H1 (cell line): ENCODE measurements at regions not wholly inside any gene's neighbourhood (a gene's known extent, or its start where the extent isn't known, plus 50 kb on each side); places are given as distances from the start of the nearest gene placed in this dataset.

ENCODE experiments used
- CTCF ChIA-PET: fragments of 300-600 bp; sonication (Branson Sonifier 250); formaldehyde crosslinking; loops from one replicate; lab custom pipeline; 2021; ENCODE audit not compliant: partially characterized antibody; lab: Charles Lee
- POLR2A ChIA-PET: fragments of 300-600 bp; sonication (Branson Sonifier 250); formaldehyde crosslinking; loops from one replicate; lab custom pipeline; 2021; ENCODE audit warnings: inconsistent platforms; ENCODE audit not compliant: partially characterized antibody; lab: Charles Lee
- DNase-seq, 2 experiments: peaks; one replicate each; pipeline versions ENCODE4 v3.0.0 to v3.0.0-alpha.2; 2010 to 2022; ENCODE audit warnings: low spot score in 2 of 2, low read depth in 1 of 2, mixed read lengths in 1 of 2
- FAIRE-seq: peaks from 2 replicates; lab custom pipeline; 2011; peaks lifted over from hg19 to GRCh38; lab: Jason Lieb, UNC
- H2AFZ ChIP-seq: 2 replicates; pipeline ENCODE4 v1.8.1; 2012; ENCODE audit warnings: low read length, inconsistent platforms
- H2AK5ac ChIP-seq: 2 replicates; pipeline ENCODE4 v1.6.1; 2013; ENCODE audit warnings: low read depth, low read length
- H2BK120ac ChIP-seq: replicated peaks from 2 replicates; pipeline ENCODE3; 2013; ENCODE audit warnings: low read depth, low read length, inconsistent platforms
- H2BK12ac ChIP-seq: 2 replicates; pipeline ENCODE4 v1.6.1; 2013; ENCODE audit warnings: low read depth, low read length
- H2BK15ac ChIP-seq: 2 replicates; pipeline ENCODE4 v1.6.1; 2013; ENCODE audit warnings: low read length
- H2BK20ac ChIP-seq: 2 replicates; pipeline ENCODE4 v1.6.1; 2013; ENCODE audit warnings: low read length
- H2BK5ac ChIP-seq: 2 replicates; pipeline ENCODE4 v1.6.1; 2013; ENCODE audit warnings: low read depth, low read length
- H3K14ac ChIP-seq: 2 replicates; pipeline ENCODE4 v1.6.1; 2013; ENCODE audit warnings: inconsistent platforms; ENCODE audit not compliant: insufficient read length
- H3K18ac ChIP-seq: 2 replicates; pipeline ENCODE4 v1.6.1; 2013; ENCODE audit warnings: low read length; ENCODE audit errors: extremely low read depth
- H3K23ac ChIP-seq: 2 replicates; pipeline ENCODE4 v1.6.1; 2013; ENCODE audit warnings: inconsistent platforms; ENCODE audit not compliant: insufficient read length
- H3K23me2 ChIP-seq: 2 replicates; pipeline ENCODE4 v1.6.1; 2013; ENCODE audit warnings: low read depth, low read length
- H3K27ac ChIP-seq: 2 replicates; pipeline ENCODE4 v1.6.1; 2011; ENCODE audit warnings: low read depth, low read length, inconsistent platforms
- H3K27me3 ChIP-seq, 4 experiments: replicated peaks in 1 of 4; 1 replicate in 1 of 4; 2 replicates in 3 of 4; pipeline versions ENCODE4 v1.6.1 to v1.8.1; 2011 to 2013; ENCODE audit warnings: low read length in 3 of 4, mild to moderate bottlenecking in 3 of 4, inconsistent platforms in 2 of 4, mixed read lengths in 2 of 4, moderate library complexity in 1 of 4; ENCODE audit not compliant: control insufficient read depth in 3 of 4, insufficient read depth in 3 of 4; ENCODE audit errors: extremely low read depth in 1 of 4
- H3K36me3 ChIP-seq, 4 experiments: 2 replicates each; pipeline versions ENCODE4 v1.6.1 to v1.8.1; 2011 to 2013; ENCODE audit warnings: mild to moderate bottlenecking in 4 of 4, low read length in 3 of 4, moderate library complexity in 2 of 4, control low read depth in 1 of 4, inconsistent platforms in 1 of 4; ENCODE audit not compliant: insufficient read depth in 4 of 4, control insufficient read depth in 2 of 4
- H3K4ac ChIP-seq: replicated peaks from 2 replicates; pipeline ENCODE3; 2013; ENCODE audit warnings: low read length, low read depth, mixed read lengths, inconsistent platforms; ENCODE audit not compliant: insufficient read length
- H3K4me1 ChIP-seq, 4 experiments: replicated peaks in 1 of 4; 1 replicate in 1 of 4; 2 replicates in 3 of 4; pipeline versions ENCODE4 v1.6.1 to v1.8.1; 2011 to 2013; ENCODE audit warnings: low read length in 3 of 4, inconsistent platforms in 2 of 4, mixed read lengths in 1 of 4; ENCODE audit not compliant: insufficient read depth in 4 of 4, control insufficient read depth in 3 of 4
- H3K4me2 ChIP-seq, 2 experiments: 2 replicates each; pipeline versions ENCODE4 v1.6.1 to v1.8.1; 2011 to 2013; ENCODE audit warnings: low read depth in 2 of 2, low read length in 2 of 2, control low read depth in 1 of 2, inconsistent platforms in 1 of 2, mild to moderate bottlenecking in 1 of 2; ENCODE audit not compliant: insufficient read depth in 1 of 2
- H3K4me3 ChIP-seq, 4 experiments: fragments of 200-600, 300-600 bp in 1 of 4; sonication (generic), shearing (Covaris generic), sonication (Bioruptor Twin) in 1 of 4; 2 replicates each; pipeline versions ENCODE4 v1.5.1 to v1.8.1; 2011 to 2016; ENCODE audit warnings: low read length in 4 of 4, low read depth in 3 of 4, control low read depth in 2 of 4, inconsistent platforms in 2 of 4, mild to moderate bottlenecking in 2 of 4, mixed read lengths in 1 of 4, moderate library complexity in 1 of 4; ENCODE audit not compliant: insufficient read depth in 2 of 4; ENCODE audit errors: extremely low read depth in 1 of 4
- H3K56ac ChIP-seq: replicated peaks from 2 replicates; pipeline ENCODE3; 2013; ENCODE audit warnings: low read depth, mild to moderate bottlenecking, mixed read lengths, low read length, inconsistent platforms; ENCODE audit not compliant: insufficient read length
- H3K79me1 ChIP-seq: 2 replicates; pipeline ENCODE4 v1.6.1; 2013; ENCODE audit warnings: low read depth, low read length, control low read depth
- H3K79me2 ChIP-seq, 2 experiments: 2 replicates each; pipeline versions ENCODE4 v1.6.1 to v1.8.1; 2012 to 2013; ENCODE audit warnings: low read length in 2 of 2, mild to moderate bottlenecking in 2 of 2, inconsistent platforms in 1 of 2; ENCODE audit not compliant: insufficient read depth in 2 of 2, control insufficient read depth in 1 of 2
- H3K9ac ChIP-seq, 4 experiments: replicated peaks in 1 of 4; 1 replicate in 1 of 4; 2 replicates in 3 of 4; pipeline versions ENCODE4 v1.6.1 to v1.8.1; 2011 to 2013; ENCODE audit warnings: low read depth in 3 of 4, low read length in 3 of 4, control low read depth in 2 of 4, mild to moderate bottlenecking in 2 of 4, moderate library complexity in 2 of 4, inconsistent platforms in 1 of 4; ENCODE audit errors: extremely low read depth in 1 of 4
- H3K9me3 ChIP-seq, 2 experiments: 2 replicates each; pipeline versions ENCODE4 v1.6.1 to v1.8.1; 2012 to 2013; ENCODE audit warnings: mild to moderate bottlenecking in 2 of 2, moderate library complexity in 2 of 2, control low read depth in 1 of 2, inconsistent platforms in 1 of 2, low read depth in 1 of 2, low read length in 1 of 2, mixed read lengths in 1 of 2; ENCODE audit not compliant: insufficient read depth in 2 of 2
- H4K20me1 ChIP-seq, 2 experiments: replicated peaks in 1 of 2; 2 replicates each; pipeline versions ENCODE3 to v1.8.1; 2011 to 2013; ENCODE audit warnings: inconsistent platforms in 2 of 2, low read length in 2 of 2, mild to moderate bottlenecking in 1 of 2; ENCODE audit not compliant: insufficient read depth in 2 of 2, control insufficient read depth in 1 of 2
- H4K5ac ChIP-seq: 2 replicates; pipeline ENCODE4 v1.6.1; 2013; ENCODE audit warnings: low read length, low read depth, mixed read lengths, inconsistent platforms; ENCODE audit not compliant: insufficient read length
- H4K8ac ChIP-seq: 2 replicates; pipeline ENCODE4 v1.8.0; 2013; ENCODE audit warnings: mild to moderate bottlenecking, moderate library complexity, low read length, inconsistent platforms; ENCODE audit not compliant: insufficient read depth; ENCODE audit errors: extremely low read depth
- H4K91ac ChIP-seq: replicated peaks from 2 replicates; pipeline ENCODE3; 2013; ENCODE audit warnings: low read length, mixed read lengths, inconsistent platforms; ENCODE audit not compliant: insufficient read length
- BACH1 ChIP-seq: IDR thresholded peaks from 2 replicates; pipeline ENCODE4 v1.6.1; 2012; ENCODE audit warnings: low read length, improper control_type of control experiment
- CHD1 ChIP-seq: IDR thresholded peaks from 2 replicates; pipeline ENCODE4 v1.6.1; 2012; ENCODE audit warnings: low read depth, low read length, improper control_type of control experiment
- CHD2 ChIP-seq: IDR thresholded peaks from 2 replicates; pipeline ENCODE4 v1.6.1; 2012; ENCODE audit warnings: low read length, improper control_type of control experiment
- EP300 ChIP-seq, 2 experiments: IDR thresholded peaks; 1 replicate in 1 of 2; 2 replicates in 1 of 2; pipeline ENCODE4 v1.6.1; 2011 to 2012; ENCODE audit warnings: low read depth in 2 of 2, low read length in 2 of 2, mild to moderate bottlenecking in 2 of 2, borderline replicate concordance in 1 of 2, inconsistent platforms in 1 of 2, moderate library complexity in 1 of 2
- FOSL1 ChIP-seq: IDR thresholded peaks from 2 replicates; pipeline ENCODE4 v1.6.1; 2011; ENCODE audit warnings: mild to moderate bottlenecking, low read depth, low read length, moderate library complexity; ENCODE audit not compliant: insufficient read depth
- JUN ChIP-seq: IDR thresholded peaks from 2 replicates; pipeline ENCODE4 v1.6.1; 2011; ENCODE audit warnings: low read depth, mild to moderate bottlenecking, improper control_type of control experiment, low read length
- NANOG ChIP-seq: IDR thresholded peaks from 2 replicates; pipeline ENCODE4 v1.6.1; 2011; ENCODE audit warnings: low read length, low read depth, mild to moderate bottlenecking, inconsistent platforms; ENCODE audit not compliant: insufficient read depth, poor library complexity, severe bottlenecking
- NRF1 ChIP-seq: IDR thresholded peaks from 2 replicates; pipeline ENCODE4 v1.6.1; 2011; ENCODE audit warnings: mild to moderate bottlenecking, low read depth, low read length, improper control_type of control experiment
- SAP30 ChIP-seq: fragments of 300-600 bp; sonication (generic); IDR thresholded peaks from 2 replicates; pipeline ENCODE4 v1.7.1; 2012; ENCODE audit warnings: low read length, moderate library complexity, mild to moderate bottlenecking, inconsistent platforms; ENCODE audit not compliant: insufficient read depth, insufficient replicate concordance
- SIN3A ChIP-seq, 2 experiments: IDR thresholded peaks in 1 of 2; conservative IDR thresholded peaks in 1 of 2; 2 replicates each; pipeline ENCODE4 v1.6.1; 2011 to 2012; ENCODE audit warnings: low read length in 2 of 2, improper control_type of control experiment in 1 of 2, low read depth in 1 of 2, mild to moderate bottlenecking in 1 of 2
- SIRT6 ChIP-seq: IDR thresholded peaks from one replicate; pipeline ENCODE4 v1.7.1; 2012; ENCODE audit warnings: low read length, inconsistent platforms
- TAF1 ChIP-seq: IDR thresholded peaks from 2 replicates; pipeline ENCODE4 v1.6.1; 2011; ENCODE audit warnings: mild to moderate bottlenecking, low read depth, low read length
- USF2 ChIP-seq: IDR thresholded peaks from 2 replicates; pipeline ENCODE4 v1.6.1; 2011; ENCODE audit warnings: low read length, improper control_type of control experiment
- WGBS, 2 experiments: shearing (Covaris generic) in 1 of 2; methylation state at CpG; one replicate each; pipeline versions ENCODE4 v1.1.6 to v1.1.7; 2013 to 2015; ENCODE audit warnings: low lambda C conversion rate in 2 of 2, mixed read lengths in 2 of 2, inconsistent platforms in 1 of 2, low coverage in 1 of 2, missing lambda C conversion rate in 1 of 2; ENCODE audit not compliant: insufficient replicate concordance in 2 of 2, insufficient coverage in 1 of 2, insufficient read length in 1 of 2; ENCODE audit errors: extremely low coverage in 1 of 2, missing lambda C conversion rate in 1 of 2; 5-methylcytosine and 5-hydroxymethylcytosine counted together

GRCh38 chr4:140213116-140213515, 59.1 kb upstream of the MAML3 start:
- no peaks in the 10 kb centered on the region for H3K23me2 ChIP-seq
- no peak overlapping the region for H4K8ac ChIP-seq
- TF ChIP-seq NRF1 (no peak), FOSL1 (no peak), SIRT6 (no peak), EP300 (IDR thresholded peaks at IDR 0.05; ENCODE audit: borderline replicate concordance in 1 of 2, low read depth in 2 of 2, low read length in 2 of 2) (no peak), BACH1 (no peak), NANOG (no peak), SIN3A (conservative IDR thresholded peaks at IDR 0.05 in 1 of 2, IDR thresholded peaks at IDR 0.05 in 1 of 2; ENCODE audit: low read depth in 1 of 2, low read length in 2 of 2) (no peak), SAP30 (no peak), CHD2 (no peak), CHD1 (no peak), TAF1 (no peak), JUN (no peak), USF2 (no peak)
- H3K4ac ChIP-seq, result no peak overlapping the region
- no peak overlapping the region for H3K9ac ChIP-seq
- H3K56ac ChIP-seq, result no peak overlapping the region
- CTCF ChIA-PET, result interaction anchor here (0.5 to 3.2 kb wide), 5 partner anchors 12 to 201 kb away, joined by 3 to 9 read pairs (median 3); no protein-coding TSS in a partner anchor
- no peak overlapping the region for H2AK5ac ChIP-seq
- POLR2A ChIA-PET, result interaction anchor here (0.9 to 1.3 kb wide), 2 partner anchors 26 to 39 kb away, joined by 3 read pairs; no protein-coding TSS in a partner anchor
- H3K18ac ChIP-seq, result no peak overlapping the region
- H2BK120ac ChIP-seq, result no peak overlapping the region
- H3K4me2 ChIP-seq, result no peak overlapping the region
- no peak overlapping the region for H3K23ac ChIP-seq
- 93% methylated on average over 3 of the region's 3 CpGs; no CpG with 5 or more reads in 1 of the 2 experiments for WGBS, 2 experiments
- H3K27ac ChIP-seq, result no peak overlapping the region
- DNase-seq (no peak), FAIRE-seq (no peak)
- H3K79me1 ChIP-seq, result no peaks in the 10 kb centered on the region
- H3K4me1 ChIP-seq, result peaks cover 0 to 9% (median under 1%) of the 10 kb centered on the region in 4 experiments; a peak in 4 of 7 replicates
- peak overlapping the region; percentile 0 for H4K91ac ChIP-seq
- no peak overlapping the region for H2BK15ac ChIP-seq
- no peaks in the 10 kb centered on the region for H4K20me1 ChIP-seq
- H3K14ac ChIP-seq, result no peak overlapping the region
- H2BK20ac ChIP-seq, result no peak overlapping the region; the same call in 1 of the 2 replicates
- no peak overlapping the region for H3K4me3 ChIP-seq
- no peaks in the 10 kb centered on the region for H3K79me2 ChIP-seq
- H2AFZ ChIP-seq, result no peak overlapping the region
- no peaks in the 10 kb centered on the region for H3K27me3 ChIP-seq
- no peak overlapping the region for H2BK5ac ChIP-seq
- H3K9me3 ChIP-seq, result no peaks in the 10 kb centered on the region
- H4K5ac ChIP-seq, result no peak overlapping the region
- H2BK12ac ChIP-seq, result no peak overlapping the region
- no peaks in the 10 kb centered on the region for H3K36me3 ChIP-seq
